OCI-M1 (cell line): ENCODE measurements at regions not wholly inside any gene's neighbourhood (a gene's known extent, or its start where the extent isn't known, plus 50 kb on each side); places are given as distances from the start of the nearest gene placed in this dataset.
"Not testable (repeated sequence)": the region's sequence is repeated elsewhere in the genome, so short reads cannot be mapped to it uniquely, and the experiment has no call there.

ENCODE experiments used
- DNase-seq: peaks from one replicate; lab custom pipeline; 2025; lab: John Stamatoyannopoulos, UW

GRCh38 chr10:33703501-33704213 is 369.2 kb upstream of the NRP1 start:
- DNase-seq: no peak

GRCh38 chr10:33698033-33698432 is 363.6 kb upstream of the NRP1 start:
- no peak for DNase-seq

GRCh38 chr10:33697016-33697415 is 362.5 kb upstream of the NRP1 start:
- DNase-seq: no peak

- no peak for DNase-seq
These were observed 361.1 kb upstream of the NRP1 start for GRCh38 chr10:33695536-33695935.

- DNase-seq: not testable (repeated sequence)
These were observed 356.1 kb upstream of the NRP1 start for GRCh38 chr10:33690536-33690935.

GRCh38 chr10:33688506-33688905 is 354.0 kb upstream of the NRP1 start:
- DNase-seq: no peak

- DNase-seq: no peak
These were observed 349.7 kb upstream of the NRP1 start for GRCh38 chr10:33684211-33684611.

GRCh38 chr10:33681595-33681994 is 347.1 kb upstream of the NRP1 start:
- no peak for DNase-seq

- DNase-seq: no peak
These were observed 345.6 kb upstream of the NRP1 start for GRCh38 chr10:33680036-33680435.

GRCh38 chr10:33676606-33677339 is 342.3 kb upstream of the NRP1 start:
- DNase-seq: no peak

- no peak for DNase-seq
These were observed 340.6 kb upstream of the NRP1 start for GRCh38 chr10:33674986-33675599.

GRCh38 chr10:33674491-33674890 is 340.0 kb upstream of the NRP1 start:
- DNase-seq: no peak

- no peak for DNase-seq
These were observed 339.5 kb upstream of the NRP1 start for GRCh38 chr10:33673839-33674415.

GRCh38 chr10:33669904-33670303 is 335.4 kb upstream of the NRP1 start:
- DNase-seq: no peak

- DNase-seq: peak; percentile 16
These were observed 332.4 kb upstream of the NRP1 start for GRCh38 chr10:33666686-33667480.

GRCh38 chr10:33665501-33665900 is 331.0 kb upstream of the NRP1 start:
- no peak for DNase-seq

GRCh38 chr10:33664070-33664469 is 329.6 kb upstream of the NRP1 start:
- no peak for DNase-seq

GRCh38 chr10:33661580-33662336 is 327.3 kb upstream of the NRP1 start:
- peak; percentile 57 for DNase-seq

- DNase-seq: no peak
These were observed 325.9 kb upstream of the NRP1 start for GRCh38 chr10:33660329-33660728.

- DNase-seq: no peak
These were observed 323.4 kb upstream of the NRP1 start for GRCh38 chr10:33657913-33658312.
